ENCODE measurements at regions not wholly inside any gene's neighbourhood (a gene's known extent, or its start where the extent isn't known, plus 50 kb on each side); places are given as distances from the start of the nearest gene placed in this dataset.

DNA sequence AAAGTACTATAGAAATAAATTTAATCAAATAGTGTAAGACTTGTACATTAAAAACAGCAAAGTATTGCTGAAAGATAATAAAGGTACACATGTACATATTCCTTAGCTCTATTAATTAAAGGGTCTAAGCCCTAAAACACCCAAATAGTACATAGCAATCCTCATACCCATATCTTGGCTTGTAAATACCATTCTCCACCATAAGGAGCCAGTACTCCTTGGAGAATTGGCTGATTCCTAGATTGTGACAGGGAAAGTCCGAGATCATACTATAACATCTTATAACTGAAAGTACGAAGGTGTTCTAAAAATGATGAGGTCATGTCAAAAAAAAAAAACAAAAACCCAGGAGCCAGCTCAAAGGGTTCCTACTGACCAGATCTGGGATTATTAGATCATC, 614.6 kb downstream of the SUCLG1 start:
- CTCF ChIA-PET, result no interaction called here
- POLR2A ChIA-PET, result no interaction called here
- TF ChIP-seq, protein P1, sequence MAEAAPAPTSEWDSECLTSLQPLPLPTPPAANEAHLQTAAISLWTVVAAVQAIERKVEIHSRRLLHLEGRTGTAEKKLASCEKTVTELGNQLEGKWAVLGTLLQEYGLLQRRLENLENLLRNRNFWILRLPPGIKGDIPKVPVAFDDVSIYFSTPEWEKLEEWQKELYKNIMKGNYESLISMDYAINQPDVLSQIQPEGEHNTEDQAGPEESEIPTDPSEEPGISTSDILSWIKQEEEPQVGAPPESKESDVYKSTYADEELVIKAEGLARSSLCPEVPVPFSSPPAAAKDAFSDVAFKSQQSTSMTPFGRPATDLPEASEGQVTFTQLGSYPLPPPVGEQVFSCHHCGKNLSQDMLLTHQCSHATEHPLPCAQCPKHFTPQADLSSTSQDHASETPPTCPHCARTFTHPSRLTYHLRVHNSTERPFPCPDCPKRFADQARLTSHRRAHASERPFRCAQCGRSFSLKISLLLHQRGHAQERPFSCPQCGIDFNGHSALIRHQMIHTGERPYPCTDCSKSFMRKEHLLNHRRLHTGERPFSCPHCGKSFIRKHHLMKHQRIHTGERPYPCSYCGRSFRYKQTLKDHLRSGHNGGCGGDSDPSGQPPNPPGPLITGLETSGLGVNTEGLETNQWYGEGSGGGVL (tag by site-specific recombination; IDR thresholded peaks at IDR 0.05), result no peak
- TF ChIP-seq ZIC2 (tag by site-specific recombination; IDR thresholded peaks at IDR 0.05), result no peak
- no peak for TF ChIP-seq ZBTB10 (tag by site-specific recombination; IDR thresholded peaks at IDR 0.05)
- TF ChIP-seq ZFP3 (tag by site-specific recombination; IDR thresholded peaks at IDR 0.05; ENCODE audit: low read depth), result no peak
- TF ChIP-seq ZNF266 (tag by site-specific recombination; IDR thresholded peaks at IDR 0.05; ENCODE audit: low read depth), result no peak
- TF ChIP-seq ZNF560 (tag by site-specific recombination; IDR thresholded peaks at IDR 0.05; ENCODE audit: borderline replicate concordance), result no peak
- TF ChIP-seq, protein P2, sequence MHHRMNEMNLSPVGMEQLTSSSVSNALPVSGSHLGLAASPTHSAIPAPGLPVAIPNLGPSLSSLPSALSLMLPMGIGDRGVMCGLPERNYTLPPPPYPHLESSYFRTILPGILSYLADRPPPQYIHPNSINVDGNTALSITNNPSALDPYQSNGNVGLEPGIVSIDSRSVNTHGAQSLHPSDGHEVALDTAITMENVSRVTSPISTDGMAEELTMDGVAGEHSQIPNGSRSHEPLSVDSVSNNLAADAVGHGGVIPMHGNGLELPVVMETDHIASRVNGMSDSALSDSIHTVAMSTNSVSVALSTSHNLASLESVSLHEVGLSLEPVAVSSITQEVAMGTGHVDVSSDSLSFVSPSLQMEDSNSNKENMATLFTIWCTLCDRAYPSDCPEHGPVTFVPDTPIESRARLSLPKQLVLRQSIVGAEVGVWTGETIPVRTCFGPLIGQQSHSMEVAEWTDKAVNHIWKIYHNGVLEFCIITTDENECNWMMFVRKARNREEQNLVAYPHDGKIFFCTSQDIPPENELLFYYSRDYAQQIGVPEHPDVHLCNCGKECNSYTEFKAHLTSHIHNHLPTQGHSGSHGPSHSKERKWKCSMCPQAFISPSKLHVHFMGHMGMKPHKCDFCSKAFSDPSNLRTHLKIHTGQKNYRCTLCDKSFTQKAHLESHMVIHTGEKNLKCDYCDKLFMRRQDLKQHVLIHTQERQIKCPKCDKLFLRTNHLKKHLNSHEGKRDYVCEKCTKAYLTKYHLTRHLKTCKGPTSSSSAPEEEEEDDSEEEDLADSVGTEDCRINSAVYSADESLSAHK (tag by site-specific recombination; IDR thresholded peaks at IDR 0.05), result no peak
- no peak for TF ChIP-seq ZNF37A (tag by site-specific recombination; IDR thresholded peaks at IDR 0.05)
- TF ChIP-seq PATZ1 (tag by site-specific recombination; IDR thresholded peaks at IDR 0.05), result no peak
- no peak for TF ChIP-seq ZNF549 (tag by site-specific recombination; IDR thresholded peaks at IDR 0.05)
- TF ChIP-seq KLF7 (tag by site-specific recombination; IDR thresholded peaks at IDR 0.05; ENCODE audit: borderline replicate concordance), result no peak
- TF ChIP-seq, protein P3, sequence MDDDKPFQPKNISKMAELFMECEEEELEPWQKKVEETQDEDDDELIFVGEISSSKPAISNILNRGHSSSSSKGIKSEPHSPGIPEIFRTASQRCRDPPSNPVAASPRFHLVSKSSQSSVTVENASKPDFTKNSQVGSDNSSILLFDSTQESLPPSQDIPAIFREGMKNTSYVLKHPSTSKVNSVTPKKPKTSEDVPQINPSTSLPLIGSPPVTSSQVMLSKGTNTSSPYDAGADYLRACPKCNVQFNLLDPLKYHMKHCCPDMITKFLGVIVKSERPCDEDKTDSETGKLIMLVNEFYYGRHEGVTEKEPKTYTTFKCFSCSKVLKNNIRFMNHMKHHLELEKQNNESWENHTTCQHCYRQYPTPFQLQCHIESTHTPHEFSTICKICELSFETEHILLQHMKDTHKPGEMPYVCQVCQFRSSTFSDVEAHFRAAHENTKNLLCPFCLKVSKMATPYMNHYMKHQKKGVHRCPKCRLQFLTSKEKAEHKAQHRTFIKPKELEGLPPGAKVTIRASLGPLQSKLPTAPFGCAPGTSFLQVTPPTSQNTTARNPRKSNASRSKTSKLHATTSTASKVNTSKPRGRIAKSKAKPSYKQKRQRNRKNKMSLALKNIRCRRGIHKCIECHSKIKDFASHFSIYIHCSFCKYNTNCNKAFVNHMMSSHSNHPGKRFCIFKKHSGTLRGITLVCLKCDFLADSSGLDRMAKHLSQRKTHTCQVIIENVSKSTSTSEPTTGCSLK (tag by site-specific recombination; IDR thresholded peaks at IDR 0.05), result no peak
- no peak for TF ChIP-seq YY2 (tag by site-specific recombination; IDR thresholded peaks at IDR 0.05)
- TF ChIP-seq ZNF2 (tag by site-specific recombination; IDR thresholded peaks at IDR 0.05), result no peak
- TF ChIP-seq ZNF768 (tag by site-specific recombination; IDR thresholded peaks at IDR 0.05), result no peak
- no peak for TF ChIP-seq ZNF239 (tag by site-specific recombination; IDR thresholded peaks at IDR 0.05)
- TF ChIP-seq ZNF214 (tag by site-specific recombination; IDR thresholded peaks at IDR 0.05; ENCODE audit: borderline replicate concordance), result no peak

More for the DNA sequence above, 614.6 kb downstream of the SUCLG1 start:
- Histone ChIP-seq H3K27ac (ENCODE audit: extremely low read depth, low read depth, low read length) (no peak overlapping the region), H3K4me3 (ENCODE audit: low read depth, low read length) (no peak overlapping the region), H3K36me3 (ENCODE audit: control insufficient read depth in 2 of 2, insufficient read depth in 1 of 2, low read length in 2 of 2) (no peaks in the 10 kb centered on the region), H3K4me1 (ENCODE audit: control insufficient read depth, insufficient read depth, low read length) (no peaks in the 10 kb centered on the region), H3K9me3 (ENCODE audit: control insufficient read depth, insufficient read depth, low read depth, low read length) (no peaks in the 10 kb centered on the region)

Measured in HEK293 (cell line).